Testis (tissue), 2 donors: ENCODE measurements at regions not wholly inside any gene's neighbourhood (a gene's known extent, or its start where the extent isn't known, plus 50 kb on each side); places are given as distances from the start of the nearest gene placed in this dataset.

Experiments used
- DNase-seq: peaks from one replicate; pipeline ENCODE4 v3.0.0-alpha.2; 2019
- H3K27ac ChIP-seq, 2 donors: fragments of 200-600 bp; sonication (generic); one replicate each; pipeline ENCODE4 v1.5.1; 2019
- H3K27me3 ChIP-seq: fragments of 200-600 bp; sonication (generic); one replicate; pipeline ENCODE4 v1.5.1; 2019
- H3K36me3 ChIP-seq: fragments of 200-600 bp; sonication (generic); one replicate; pipeline ENCODE4 v1.5.1; 2017; ENCODE audit warnings: low read depth; ENCODE audit errors: missing control alignments
- H3K4me1 ChIP-seq: fragments of 200-600 bp; sonication (generic); one replicate; pipeline ENCODE4 v1.5.1; 2019
- H3K4me3 ChIP-seq, 2 donors: fragments of 200-600 bp; sonication (generic); one replicate each; pipeline ENCODE4 v1.5.1; 2017 to 2019
- H3K9me3 ChIP-seq: fragments of 200-600 bp; sonication (generic); one replicate; pipeline ENCODE4 v1.5.1; 2017
- CTCF ChIP-seq, 3 experiments: fragments of 450-650 bp in 2 of 3; fragments of 200-600 bp in 1 of 3; sonication (generic) in 1 of 3; IDR thresholded peaks; one replicate each; pipeline ENCODE4 v1.5.1; 2016 to 2019; ENCODE audit warnings: antibody characterized with exemption in 3 of 3, mild to moderate bottlenecking in 2 of 3, moderate library complexity in 1 of 3
- POLR2A ChIP-seq: fragments of 450-650 bp; IDR thresholded peaks from one replicate; pipeline ENCODE4 v1.6.1; 2017; ENCODE audit warnings: antibody characterized with exemption, mild to moderate bottlenecking, moderate library complexity
- WGBS, 2 donors: methylation state at CpG; one replicate each; pipeline ENCODE4 v1.1.5; 2018; 5-methylcytosine and 5-hydroxymethylcytosine counted together
- intact Hi-C: fragments of 100-400 bp; cut with DNase I; formaldehyde crosslinking; loops from one replicate; pipeline ENCODE4 v1.15.1; 2023; ENCODE audit warnings: low total_unique reads

- TF ChIP-seq CTCF (IDR thresholded peaks at IDR 0.05) = no peak
- no peak for TF ChIP-seq POLR2A
- Histone ChIP-seq H3K36me3 (no peaks in the 10 kb centered on the region), H3K27me3 (no peaks in the 10 kb centered on the region), H3K27ac (no peak overlapping the region), H3K9me3 (no peaks in the 10 kb centered on the region), H3K4me3 (no peak overlapping the region), H3K4me1 (no peaks in the 10 kb centered on the region)
- intact Hi-C loops = no loop called here
- no peak for DNase-seq
- 58 to 81% methylated on average over 4 of the region's 4 CpGs for WGBS, 2 donors
Measured at GRCh38 chr5:68396722-68397121, 181.2 kb downstream of the PIK3R1 start.

- Histone ChIP-seq H3K9me3 (no peaks in the 10 kb centered on the region), H3K4me1 (no peaks in the 10 kb centered on the region), H3K27me3 (no peaks in the 10 kb centered on the region), H3K27ac (no peak overlapping the region), H3K36me3 (no peaks in the 10 kb centered on the region), H3K4me3 (no peak overlapping the region)
- 92% methylated on average over 1 of the region's 1 CpG for WGBS, 2 donors
- DNase-seq = no peak
- intact Hi-C loops = no loop called here
- TF ChIP-seq CTCF (IDR thresholded peaks at IDR 0.05) = no peak
- TF ChIP-seq POLR2A = no peak
Measured at GRCh38 chr5:68398146-68398812, 182.7 kb downstream of the PIK3R1 start.

GRCh38 chr5:68403301-68403700 lies 187.7 kb downstream of the PIK3R1 start:
- Histone ChIP-seq H3K9me3 (no peaks in the 10 kb centered on the region), H3K27ac (no peak overlapping the region), H3K27me3 (no peaks in the 10 kb centered on the region), H3K36me3 (no peaks in the 10 kb centered on the region), H3K4me3 (no peak overlapping the region), H3K4me1 (no peaks in the 10 kb centered on the region)
- intact Hi-C loops = no loop called here
- no peak for DNase-seq
- TF ChIP-seq POLR2A (no peak), CTCF (IDR thresholded peaks at IDR 0.05) (no peak)
- WGBS, 2 donors = 79 to 95% methylated on average over 4 of the region's 4 CpGs

- no peak overlapping the region for H3K27ac ChIP-seq
- no peak for DNase-seq
- intact Hi-C loops = no loop called here
- no peaks in the 10 kb centered on the region for H3K36me3 ChIP-seq
- no peaks in the 10 kb centered on the region for H3K4me1 ChIP-seq
- no peaks in the 10 kb centered on the region for H3K9me3 ChIP-seq
- TF ChIP-seq CTCF (IDR thresholded peaks at IDR 0.05) (no peak), POLR2A (no peak)
- H3K27me3 ChIP-seq = no peaks in the 10 kb centered on the region
- no peak overlapping the region for H3K4me3 ChIP-seq
Measured at GRCh38 chr5:68404246-68404645, 188.7 kb downstream of the PIK3R1 start.

GRCh38 chr5:68405026-68405684 lies 189.6 kb downstream of the PIK3R1 start:
- DNase-seq = no peak
- TF ChIP-seq POLR2A (no peak), CTCF (IDR thresholded peaks at IDR 0.05) (no peak)
- no peak overlapping the region for H3K27ac ChIP-seq
- H3K4me3 ChIP-seq = no peak overlapping the region
- H3K9me3 ChIP-seq = no peaks in the 10 kb centered on the region
- no peaks in the 10 kb centered on the region for H3K27me3 ChIP-seq
- no peaks in the 10 kb centered on the region for H3K4me1 ChIP-seq
- whole genome bisulfite sequencing, 2 donors = 93 to 94% methylated on average over 1 of the region's 1 CpG
- intact Hi-C loops = no loop called here
- no peaks in the 10 kb centered on the region for H3K36me3 ChIP-seq
